AG09309 (cell line): ENCODE measurements at regions not wholly inside any gene's neighbourhood (a gene's known extent, or its start where the extent isn't known, plus 50 kb on each side); places are given as distances from the start of the nearest gene placed in this dataset.

ENCODE experiments used
- DNase-seq: peaks from one replicate; pipeline ENCODE4 v3.0.0-alpha.2; 2010; ENCODE audit warnings: low read depth
- H3K4me3 ChIP-seq: 2 replicates; pipeline ENCODE4 v1.5.1; 2011; ENCODE audit warnings: mild to moderate bottlenecking, low read depth, low read length, moderate library complexity; ENCODE audit not compliant: control insufficient read depth
- CTCF ChIP-seq: IDR thresholded peaks from 2 replicates; pipeline ENCODE4 v1.5.1; 2011; ENCODE audit warnings: mild to moderate bottlenecking, low read depth, low read length, inconsistent platforms; ENCODE audit not compliant: insufficient read depth, control insufficient read depth; ENCODE audit errors: missing control alignments

GRCh38 chr2:66699793-66700676, 265.1 kb downstream of the MEIS1 start:
- no peak overlapping the region for H3K4me3 ChIP-seq
- TF ChIP-seq CTCF, result no peak
- DNase-seq, result no peak

- TF ChIP-seq CTCF, result no peak
- H3K4me3 ChIP-seq, result no peak overlapping the region
- DNase-seq, result no peak
These were observed 265.7 kb downstream of the MEIS1 start for GRCh38 chr2:66700677-66701066.

GRCh38 chr2:66701251-66701650, 266.3 kb downstream of the MEIS1 start:
- H3K4me3 ChIP-seq, result no peak overlapping the region
- no peak for DNase-seq
- TF ChIP-seq CTCF, result no peak

GRCh38 chr2:66701656-66702055, 266.7 kb downstream of the MEIS1 start:
- no peak for TF ChIP-seq CTCF
- DNase-seq, result no peak
- H3K4me3 ChIP-seq, result no peak overlapping the region

GRCh38 chr2:66702301-66702700, 267.4 kb downstream of the MEIS1 start:
- no peak for TF ChIP-seq CTCF
- no peak overlapping the region for H3K4me3 ChIP-seq
- no peak for DNase-seq

GRCh38 chr2:66704786-66705185, 269.9 kb downstream of the MEIS1 start:
- no peak overlapping the region for H3K4me3 ChIP-seq
- TF ChIP-seq CTCF, result no peak
- no peak for DNase-seq
